B cell (primary cell): ENCODE measurements at regions not wholly inside any gene's neighbourhood (a gene's known extent, or its start where the extent isn't known, plus 50 kb on each side); places are given as distances from the start of the nearest gene placed in this dataset.
"Not testable (repeated sequence)": the region's sequence is repeated elsewhere in the genome, so short reads cannot be mapped to it uniquely, and the experiment has no call there.

Experiments
- ATAC-seq: fragments of 200-7000 bp; cut with Tn5 transposase; one replicate; pipeline ENCODE4 v1.10.0; 2021; ENCODE audit warnings: low read depth, mild to moderate bottlenecking, moderate number of reproducible peaks, moderate library complexity
- CTCF ChIA-PET: fragments of 350-600 bp; sonication (Branson Sonifier 250); formaldehyde crosslinking; loops from one replicate; lab custom pipeline; 2021; ENCODE audit warnings: antibody characterized with exemption, inconsistent platforms; lab: Charles Lee
- POLR2A ChIA-PET: fragments of 350-600 bp; sonication (Branson Sonifier 250); formaldehyde crosslinking; loops from one replicate; lab custom pipeline; 2021; ENCODE audit warnings: antibody characterized with exemption; lab: Charles Lee
- DNase-seq: peaks from one replicate; pipeline ENCODE4 v3.0.0; 2013
- H2AFZ ChIP-seq: 2 replicates; pipeline ENCODE4 v1.6.1; 2012; ENCODE audit warnings: mild to moderate bottlenecking, low read depth, low read length; ENCODE audit not compliant: insufficient read depth, poor library complexity, severe bottlenecking
- H3K27ac ChIP-seq, 2 donors: 1 replicate in 1 of 2; 2 replicates in 1 of 2; pipeline ENCODE4 v1.5.1; 2012 to 2013; ENCODE audit warnings: low read length in 2 of 2, mild to moderate bottlenecking in 2 of 2, moderate library complexity in 1 of 2
- H3K27me3 ChIP-seq, 4 experiments: fragments of 200-600 bp in 1 of 4; sonication (generic) in 1 of 4; replicated peaks in 1 of 4; 1 replicate in 2 of 4; 2 replicates in 2 of 4; pipeline versions ENCODE4 v1.6.1 to v1.7.0; 2013 to 2016; ENCODE audit warnings: low read length in 3 of 4, mild to moderate bottlenecking in 2 of 4, mixed read lengths in 1 of 4, moderate library complexity in 1 of 4; ENCODE audit not compliant: insufficient read depth in 4 of 4, control insufficient read depth in 3 of 4; ENCODE audit errors: control extremely low read depth in 1 of 4
- H3K36me3 ChIP-seq, 2 experiments: replicated peaks in 1 of 2; 1 replicate in 1 of 2; 2 replicates in 1 of 2; pipeline versions ENCODE4 v1.6.1 to v1.7.1; 2013; ENCODE audit warnings: low read length in 1 of 2; ENCODE audit not compliant: insufficient read depth in 2 of 2, control insufficient read depth in 1 of 2; ENCODE audit errors: control extremely low read depth in 1 of 2, extremely low read depth in 1 of 2
- H3K4me1 ChIP-seq, 2 donors: fragments of 200-600 bp in 1 of 2; sonication (generic) in 1 of 2; 1 replicate in 1 of 2; 2 replicates in 1 of 2; pipeline versions ENCODE4 v1.5.1 to v1.6.1; 2013 to 2017; ENCODE audit warnings: low read length in 2 of 2; ENCODE audit not compliant: control insufficient read depth in 2 of 2, insufficient read depth in 2 of 2
- H3K4me2 ChIP-seq: replicated peaks from 2 replicates; pipeline ENCODE3; 2012; ENCODE audit warnings: mild to moderate bottlenecking, low read depth, low read length; ENCODE audit not compliant: poor library complexity, severe bottlenecking
- H3K4me3 ChIP-seq, 5 experiments: fragments of 200-600 bp in 1 of 5; sonication (generic) in 1 of 5; 1 replicate in 3 of 5; 2 replicates in 2 of 5; pipeline versions ENCODE4 v1.5.1 to v1.7.0; 2011 to 2016; ENCODE audit warnings: low read length in 4 of 5, mild to moderate bottlenecking in 4 of 5, low read depth in 2 of 5, control low read depth in 1 of 5, moderate library complexity in 1 of 5; ENCODE audit not compliant: insufficient read depth in 1 of 5; ENCODE audit errors: control extremely low read depth in 1 of 5, extremely low read depth in 1 of 5
- H3K79me2 ChIP-seq: fragments of 200-600 bp; sonication (generic); one replicate; pipeline ENCODE4 v1.6.0; 2016; ENCODE audit warnings: low read length; ENCODE audit not compliant: control insufficient read depth, insufficient read depth
- H3K9ac ChIP-seq: fragments of 200-600 bp; sonication (generic); 2 replicates; pipeline ENCODE4 v1.6.1; 2017; ENCODE audit warnings: mild to moderate bottlenecking, low read length, moderate library complexity
- H3K9me3 ChIP-seq, 3 donors: one replicate each; pipeline versions ENCODE4 v1.6.1 to v1.7.1; 2013; ENCODE audit warnings: low read length in 2 of 3; ENCODE audit not compliant: control insufficient read depth in 2 of 3, insufficient read depth in 1 of 3; ENCODE audit errors: control extremely low read depth in 1 of 3
- H4K20me1 ChIP-seq: 2 replicates; pipeline ENCODE4 v1.6.0; 2012; ENCODE audit warnings: mild to moderate bottlenecking, low read length; ENCODE audit not compliant: insufficient read depth, control insufficient read depth, poor library complexity, severe bottlenecking
- H3K27ac Mint-ChIP-seq: one replicate; pipeline ENCODE4 v1.8.0; 2021; ENCODE audit warnings: mixed read lengths
- H3K27me3 Mint-ChIP-seq: one replicate; pipeline ENCODE4 v1.8.0; 2021; ENCODE audit warnings: mixed read lengths
- H3K4me1 Mint-ChIP-seq: one replicate; pipeline ENCODE4 v1.8.0; 2021; ENCODE audit warnings: mixed read lengths
- H3K4me3 Mint-ChIP-seq: one replicate; pipeline ENCODE4 v1.8.0; 2021; ENCODE audit warnings: mixed read lengths
- H3K9me3 Mint-ChIP-seq: one replicate; pipeline ENCODE4 v1.8.0; 2022; ENCODE audit warnings: mixed read lengths; ENCODE audit not compliant: insufficient read depth
- WGBS: methylation state at CpG from one replicate; pipeline ENCODE4 v1.1.5; 2013; ENCODE audit warnings: missing lambda C conversion rate; ENCODE audit not compliant: insufficient coverage; 5-methylcytosine and 5-hydroxymethylcytosine counted together
- intact Hi-C: fragments of 100-400 bp; cut with micrococcal nuclease; formaldehyde crosslinking; loops from one replicate; pipeline ENCODE4 v1.10.0; 2022

DNA sequence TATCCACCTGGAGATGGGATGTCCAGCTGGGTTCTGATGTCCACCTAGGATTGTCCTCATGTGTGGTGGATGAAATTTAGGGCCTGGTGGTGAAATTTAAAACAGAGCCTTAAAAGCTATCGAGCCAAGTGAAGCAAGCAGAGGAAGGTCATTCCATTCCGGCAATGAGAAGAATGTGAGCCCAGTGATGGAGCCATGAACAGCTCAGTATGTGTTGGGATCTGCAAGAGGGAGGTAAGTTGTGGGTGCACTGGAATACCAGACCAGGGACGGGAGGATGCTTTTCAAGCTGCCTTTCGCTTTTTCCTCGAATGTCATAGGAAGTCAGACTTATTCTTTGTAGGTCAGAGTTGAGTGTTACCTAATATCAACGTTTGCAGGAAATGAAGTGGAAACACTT is 80.6 kb upstream of the THOC3 start:
- H3K4me3 Mint-ChIP-seq, H2AFZ ChIP-seq, H3K79me2 ChIP-seq, POLR2A ChIA-PET, H3K9me3 ChIP-seq, H3K27me3 ChIP-seq, intact Hi-C loops, H3K4me2 ChIP-seq, H3K9ac ChIP-seq, H3K27ac Mint-ChIP-seq, ATAC-seq, CTCF ChIA-PET, H3K4me3 ChIP-seq, H3K4me1 ChIP-seq, DNase-seq, H3K36me3 ChIP-seq, H4K20me1 ChIP-seq, H3K9me3 Mint-ChIP-seq, H3K27ac ChIP-seq, H3K4me1 Mint-ChIP-seq, H3K27me3 Mint-ChIP-seq: not testable (repeated sequence)
- WGBS: 96% methylated on average over 2 of the region's 6 CpGs

DNA sequence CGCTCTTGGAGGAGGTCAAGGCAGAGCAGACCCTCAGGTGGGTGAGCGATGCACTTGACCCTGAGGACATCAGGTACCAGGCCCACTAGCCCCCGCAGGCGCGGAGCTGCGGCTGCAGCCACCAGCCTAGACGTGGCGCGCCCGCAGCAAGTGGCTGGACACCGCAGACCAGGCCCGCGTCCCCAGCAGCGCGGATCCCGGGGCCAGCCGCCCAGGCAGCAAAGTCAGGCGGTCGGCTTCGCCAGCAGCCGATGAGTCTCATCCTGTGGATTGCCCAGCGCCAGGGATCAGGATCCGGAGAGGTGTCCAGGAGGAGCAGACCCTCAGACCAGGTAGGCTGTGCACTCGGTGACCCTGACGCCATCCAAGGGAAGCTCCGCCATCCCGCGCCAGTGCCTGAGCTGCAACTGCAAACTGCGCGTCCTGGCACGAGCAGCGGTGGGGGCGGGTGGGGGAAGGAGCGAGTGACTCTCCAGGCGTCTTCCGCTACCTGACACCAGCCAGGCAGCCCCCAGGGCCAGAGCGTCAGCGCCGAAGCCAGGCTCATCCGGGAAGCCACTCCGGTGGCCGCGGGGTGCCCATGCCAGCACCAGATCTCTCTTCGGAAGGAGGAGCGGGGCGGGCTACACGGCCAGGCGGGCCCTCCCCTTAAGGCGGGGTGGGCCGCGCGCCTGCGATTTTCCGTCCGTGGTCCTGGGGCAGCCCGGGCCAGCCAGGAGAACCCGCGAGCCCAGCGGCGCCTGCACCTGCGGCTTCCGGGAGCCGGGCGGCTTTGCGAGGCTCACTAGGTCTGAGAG is 92.6 kb upstream of the THOC3 start:
- H3K79me2 ChIP-seq, H3K4me1 Mint-ChIP-seq, H3K27me3 Mint-ChIP-seq, H4K20me1 ChIP-seq, POLR2A ChIA-PET, H3K27ac Mint-ChIP-seq, H3K4me3 Mint-ChIP-seq, H3K27me3 ChIP-seq, H2AFZ ChIP-seq, intact Hi-C loops, H3K9me3 ChIP-seq, H3K4me3 ChIP-seq, H3K9me3 Mint-ChIP-seq, H3K27ac ChIP-seq, H3K4me1 ChIP-seq, H3K9ac ChIP-seq, H3K36me3 ChIP-seq, DNase-seq, CTCF ChIA-PET, H3K4me2 ChIP-seq: not testable (repeated sequence)
- WGBS: no CpG with 5 or more reads among the region's 65 CpGs
- peak; percentile 58 for ATAC-seq

- H3K27me3 Mint-ChIP-seq, H3K27me3 ChIP-seq, H3K27ac ChIP-seq, DNase-seq, H3K4me1 ChIP-seq, ATAC-seq, H4K20me1 ChIP-seq, H3K9ac ChIP-seq, H3K79me2 ChIP-seq, H3K4me1 Mint-ChIP-seq, POLR2A ChIA-PET, H2AFZ ChIP-seq, intact Hi-C loops, H3K4me2 ChIP-seq, H3K36me3 ChIP-seq, H3K4me3 Mint-ChIP-seq, H3K9me3 ChIP-seq, H3K27ac Mint-ChIP-seq, H3K9me3 Mint-ChIP-seq, CTCF ChIA-PET: not testable (repeated sequence)
- 49% methylated on average over 15 of the region's 30 CpGs for WGBS
- H3K4me3 ChIP-seq: peak overlapping the region in 1 of 5 experiments; percentile 8
Observed at GRCh38 chr5:176061269-176061622, 93.1 kb upstream of the THOC3 start.

GRCh38 chr5:176061660-176062059 is 93.5 kb upstream of the THOC3 start:
- H3K27ac ChIP-seq, H3K27ac Mint-ChIP-seq, intact Hi-C loops, ATAC-seq, H3K9me3 Mint-ChIP-seq, H3K9me3 ChIP-seq, CTCF ChIA-PET, H3K27me3 Mint-ChIP-seq, H3K27me3 ChIP-seq, POLR2A ChIA-PET, H3K4me1 Mint-ChIP-seq, H3K4me3 ChIP-seq, H3K36me3 ChIP-seq, H3K4me1 ChIP-seq, H2AFZ ChIP-seq, H3K79me2 ChIP-seq, DNase-seq, H3K9ac ChIP-seq, H4K20me1 ChIP-seq, H3K4me3 Mint-ChIP-seq, H3K4me2 ChIP-seq: not testable (repeated sequence)
- WGBS: no CpG with 5 or more reads among the region's 21 CpGs
